Prostate gland (tissue), 2 donors: ENCODE measurements at regions not wholly inside any gene's neighbourhood (a gene's known extent, or its start where the extent isn't known, plus 50 kb on each side); places are given as distances from the start of the nearest gene placed in this dataset.

ENCODE experiments used
- CTCF ChIP-seq, 4 experiments: fragments of 200-600 bp in 2 of 4; fragments of 450-650 bp in 2 of 4; sonication (generic) in 2 of 4; IDR thresholded peaks; 1 replicate in 3 of 4; 2 replicates in 1 of 4; pipeline ENCODE4 v1.5.1; 2016 to 2019; ENCODE audit warnings: antibody characterized with exemption in 4 of 4, mild to moderate bottlenecking in 2 of 4, moderate library complexity in 2 of 4
- POLR2A ChIP-seq: fragments of 450-650 bp; IDR thresholded peaks from one replicate; pipeline ENCODE4 v1.6.1; 2016; ENCODE audit warnings: antibody characterized with exemption, mild to moderate bottlenecking

GRCh38 chr4:19399001-19399400 is 852.7 kb upstream of the SLIT2 start:
- no peak for TF ChIP-seq CTCF (IDR thresholded peaks at IDR 0.05)
- no peak for TF ChIP-seq POLR2A
